ENCODE measurements at regions not wholly inside any gene's neighbourhood (a gene's known extent, or its start where the extent isn't known, plus 50 kb on each side); places are given as distances from the start of the nearest gene placed in this dataset.

- TF ChIP-seq CTCF (IDR thresholded peaks at IDR 0.05; ENCODE audit: low read depth, low read length) (no peak), EZH2phosphoT487 (IDR thresholded peaks at IDR 0.05; ENCODE audit: low read depth) (no peak)
Observed at GRCh38 chr14:101101456-101102056, 198.0 kb upstream of the RTL1 start.

Data from OCI-LY3 (cell line).